SK-N-SH (cell line): ENCODE measurements at regions not wholly inside any gene's neighbourhood (a gene's known extent, or its start where the extent isn't known, plus 50 kb on each side); places are given as distances from the start of the nearest gene placed in this dataset.

Experiments
- CTCF ChIA-PET: fragments of 300-600, 350-600 bp; formaldehyde crosslinking; extraction: SDS; loops from one replicate; lab custom pipeline; 2021; lab: Yijun Ruan, JAX
- POLR2A ChIA-PET: fragments of 350-600 bp; sonication (Branson Sonifier 250); formaldehyde crosslinking; extraction: SDS; loops from one replicate; lab custom pipeline; 2020; ENCODE audit warnings: antibody characterized with exemption, inconsistent platforms; lab: Yijun Ruan, JAX
- DNase-seq: peaks from one replicate; pipeline ENCODE4 v3.0.0; 2012
- H2AFZ ChIP-seq: fragments of 200-600 bp; sonication (generic); 2 replicates; pipeline ENCODE4 v1.8.1; 2016; ENCODE audit warnings: antibody characterized with exemption, mild to moderate bottlenecking, low read depth
- H3F3A ChIP-seq: fragments of 200-600 bp; sonication (generic); replicated peaks from 2 replicates; pipeline ENCODE3; 2016; ENCODE audit warnings: antibody characterized with exemption, mild to moderate bottlenecking; ENCODE audit not compliant: insufficient read depth
- H3K27ac ChIP-seq, 2 experiments: fragments of 200-500 bp in 1 of 2; fragments of 200-600 bp in 1 of 2; sonication (Bioruptor generic) in 1 of 2; sonication (generic), shearing (Covaris generic) in 1 of 2; 2 replicates each; pipeline versions ENCODE4 v1.5.1 to v1.6.1; 2014 to 2016; ENCODE audit warnings: low read depth in 2 of 2, inconsistent platforms in 1 of 2, low read length in 1 of 2, mild to moderate bottlenecking in 1 of 2, mixed read lengths in 1 of 2
- H3K27me3 ChIP-seq: fragments of 200-600 bp; sonication (generic), shearing (Covaris generic); 2 replicates; pipeline ENCODE4 v1.6.1; 2016; ENCODE audit warnings: mixed run types; ENCODE audit not compliant: insufficient read depth
- H3K36me3 ChIP-seq, 2 experiments: fragments of 200-500 bp in 1 of 2; fragments of 200-600 bp in 1 of 2; sonication (Bioruptor generic) in 1 of 2; sonication (generic) in 1 of 2; replicated peaks in 1 of 2; 2 replicates each; pipeline versions ENCODE3 to v1.5.1; 2014 to 2016; ENCODE audit warnings: low read length in 1 of 2, mild to moderate bottlenecking in 1 of 2; ENCODE audit not compliant: insufficient read depth in 2 of 2, control insufficient read depth in 1 of 2
- H3K4me1 ChIP-seq, 2 experiments: fragments of 200-500 bp in 1 of 2; fragments of 200-600 bp in 1 of 2; sonication (Bioruptor generic) in 1 of 2; sonication (generic), shearing (Covaris generic) in 1 of 2; 2 replicates each; pipeline versions ENCODE4 v1.5.1 to v1.6.1; 2014 to 2016; ENCODE audit warnings: low read depth in 1 of 2, low read length in 1 of 2, mixed run types in 1 of 2; ENCODE audit not compliant: insufficient read depth in 2 of 2, control insufficient read depth in 1 of 2
- H3K4me2 ChIP-seq: fragments of 200-600 bp; sonication (generic), shearing (Covaris generic); 2 replicates; pipeline ENCODE4 v1.6.1; 2017; ENCODE audit warnings: mixed run types
- H3K4me3 ChIP-seq, 2 experiments: fragments of 200-500 bp in 1 of 2; fragments of 200-600 bp in 1 of 2; sonication (Bioruptor generic) in 1 of 2; sonication (generic), shearing (Covaris generic) in 1 of 2; 2 replicates each; pipeline versions ENCODE4 v1.5.1 to v1.8.1; 2014 to 2016; ENCODE audit warnings: low read depth in 2 of 2, inconsistent platforms in 1 of 2, low read length in 1 of 2, mild to moderate bottlenecking in 1 of 2, mixed read lengths in 1 of 2, moderate library complexity in 1 of 2
- H3K79me2 ChIP-seq: fragments of 200-600 bp; sonication (generic); 2 replicates; pipeline ENCODE4 v1.8.1; 2017; ENCODE audit warnings: mild to moderate bottlenecking; ENCODE audit not compliant: insufficient read depth
- H3K9ac ChIP-seq: fragments of 200-600 bp; sonication (generic); 2 replicates; pipeline ENCODE4 v1.6.1; 2017; ENCODE audit warnings: mixed run types
- H3K9me2 ChIP-seq: fragments of 200-600 bp; sonication (generic); 2 replicates; pipeline ENCODE4 v1.6.1; 2017; ENCODE audit warnings: mixed run types
- H3K9me3 ChIP-seq: fragments of 200-600 bp; sonication (generic); 2 replicates; pipeline ENCODE4 v1.6.1; 2017; ENCODE audit warnings: mixed run types, mild to moderate bottlenecking, moderate library complexity
- H4K20me1 ChIP-seq: fragments of 200-600 bp; sonication (generic); 2 replicates; pipeline ENCODE4 v1.6.1; 2017; ENCODE audit warnings: mild to moderate bottlenecking, mixed run types; ENCODE audit not compliant: insufficient read depth
- CTCF ChIP-seq: fragments of 200-600 bp; sonication (generic); IDR thresholded peaks from 2 replicates; pipeline ENCODE4 v1.6.1; 2017; ENCODE audit warnings: antibody characterized with exemption, mild to moderate bottlenecking, moderate library complexity
- EP300 ChIP-seq, 2 experiments: IDR thresholded peaks; 2 replicates each; pipeline versions ENCODE4 v1.4.0 to v1.6.1; 2012; ENCODE audit warnings: borderline replicate concordance in 1 of 2, low read depth in 1 of 2, low read length in 1 of 2
- EZH2phosphoT487 ChIP-seq: fragments of 200-600 bp; sonication (generic); IDR thresholded peaks from 2 replicates; pipeline ENCODE4 v1.6.1; 2017; ENCODE audit warnings: low read depth, mixed run types, mild to moderate bottlenecking, antibody characterized with exemption, moderate library complexity, borderline replicate concordance
- FOSL2 ChIP-seq: IDR thresholded peaks from 2 replicates; pipeline ENCODE4 v1.4.0; 2012; ENCODE audit warnings: low read depth, mild to moderate bottlenecking, moderate library complexity, borderline replicate concordance
- GABPA ChIP-seq: IDR thresholded peaks from 2 replicates; pipeline ENCODE4 v1.4.0; 2012; ENCODE audit warnings: low read depth, mild to moderate bottlenecking
- GATA2 ChIP-seq: sonication (generic); formaldehyde crosslinking; IDR thresholded peaks from 2 replicates; pipeline ENCODE4 v1.5.0; 2020; ENCODE audit warnings: mild to moderate bottlenecking, missing genetic modification reagents
- NFIC ChIP-seq: IDR thresholded peaks from 2 replicates; pipeline ENCODE4 v1.4.0; 2012; ENCODE audit warnings: borderline replicate concordance
- NRF1 ChIP-seq: IDR thresholded peaks from 2 replicates; pipeline ENCODE4 v1.6.1; 2012; ENCODE audit warnings: low read depth, mild to moderate bottlenecking, low read length
- POLR2AphosphoS5 ChIP-seq: IDR thresholded peaks from 2 replicates; pipeline ENCODE4 v1.6.1; 2012; ENCODE audit warnings: low read depth, low read length
- RAD21 ChIP-seq: IDR thresholded peaks from 2 replicates; pipeline ENCODE4 v1.6.1; 2012; ENCODE audit warnings: mild to moderate bottlenecking, low read length
- RCOR1 ChIP-seq: fragments of 150-350 bp; IDR thresholded peaks from 2 replicates; pipeline ENCODE4 v1.6.1; 2017; ENCODE audit warnings: antibody characterized with exemption, low read length
- RXRA ChIP-seq: IDR thresholded peaks from 2 replicates; pipeline ENCODE4 v1.4.0; 2012; ENCODE audit warnings: low read depth, mild to moderate bottlenecking, borderline replicate concordance
- TAF1 ChIP-seq: IDR thresholded peaks from 2 replicates; pipeline ENCODE4 v1.6.1; 2012; ENCODE audit warnings: low read depth, mild to moderate bottlenecking, low read length, moderate library complexity, borderline replicate concordance
- TEAD4 ChIP-seq: IDR thresholded peaks from 2 replicates; pipeline ENCODE4 v1.4.0; 2012; ENCODE audit warnings: mild to moderate bottlenecking, borderline replicate concordance; ENCODE audit not compliant: insufficient read depth
- USF1 ChIP-seq: IDR thresholded peaks from 2 replicates; pipeline ENCODE4 v1.4.0; 2012; ENCODE audit warnings: low read depth, borderline replicate concordance
- WGBS: methylation state at CpG from one replicate; pipeline ENCODE4 v1.1.6; 2017; ENCODE audit warnings: low lambda C conversion rate; 5-methylcytosine and 5-hydroxymethylcytosine counted together
- TF ChIP-seq, protein P1 (sequence below): IDR thresholded peaks from 2 replicates; pipeline ENCODE4 v1.6.1; 2012; ENCODE audit warnings: mild to moderate bottlenecking, low read depth, low read length, moderate library complexity
- TF ChIP-seq, protein P2 (sequence below): IDR thresholded peaks from 2 replicates; pipeline ENCODE4 v1.4.0; 2012; ENCODE audit warnings: low read depth
- TF ChIP-seq, protein P3 (sequence below): IDR thresholded peaks from 2 replicates; pipeline ENCODE4; 2012

GRCh38 chr4:26048950-26049349 is 134.9 kb downstream of the SMIM20 start:
- no peak overlapping the region for H3K4me2 ChIP-seq
- H3K27ac ChIP-seq, result peak overlapping the region in 1 of 2 experiments; percentile 32; a peak in 2 of 4 replicates
- H3K9me2 ChIP-seq, result no peaks in the 10 kb centered on the region
- H3K4me1 ChIP-seq, result peaks cover 0 to 11% of the 10 kb centered on the region in 2 experiments; a peak in 1 of 4 replicates
- no peaks in the 10 kb centered on the region for H3K36me3 ChIP-seq
- H2AFZ ChIP-seq, result peak overlapping the region; percentile 79; the same call in 1 of the 2 replicates
- CTCF ChIA-PET, result interaction anchor here (0.7 kb wide), 1 partner anchor 317 kb away, joined by 3 read pairs; no protein-coding TSS in a partner anchor
- H3K9me3 ChIP-seq, result no peaks in the 10 kb centered on the region
- no peaks in the 10 kb centered on the region for H3F3A ChIP-seq
- 76% methylated on average over 9 of the region's 9 CpGs for WGBS
- no peak for DNase-seq
- no peaks in the 10 kb centered on the region for H3K79me2 ChIP-seq
- H3K4me3 ChIP-seq, result no peak overlapping the region
- no peaks in the 10 kb centered on the region; the same call in 1 of the 2 replicates for H3K27me3 ChIP-seq
- TF ChIP-seq GABPA (no peak), NRF1 (no peak), GATA2 (CRISPR knock-in tag) (no peak), NFIC (no peak), EP300 (IDR thresholded peaks at IDR 0.05; ENCODE audit: borderline replicate concordance in 1 of 2, low read depth in 1 of 2, low read length in 1 of 2) (no peak), POLR2AphosphoS5 (no peak), TEAD4 (no peak), TAF1 (no peak)
- TF ChIP-seq, protein P1, sequence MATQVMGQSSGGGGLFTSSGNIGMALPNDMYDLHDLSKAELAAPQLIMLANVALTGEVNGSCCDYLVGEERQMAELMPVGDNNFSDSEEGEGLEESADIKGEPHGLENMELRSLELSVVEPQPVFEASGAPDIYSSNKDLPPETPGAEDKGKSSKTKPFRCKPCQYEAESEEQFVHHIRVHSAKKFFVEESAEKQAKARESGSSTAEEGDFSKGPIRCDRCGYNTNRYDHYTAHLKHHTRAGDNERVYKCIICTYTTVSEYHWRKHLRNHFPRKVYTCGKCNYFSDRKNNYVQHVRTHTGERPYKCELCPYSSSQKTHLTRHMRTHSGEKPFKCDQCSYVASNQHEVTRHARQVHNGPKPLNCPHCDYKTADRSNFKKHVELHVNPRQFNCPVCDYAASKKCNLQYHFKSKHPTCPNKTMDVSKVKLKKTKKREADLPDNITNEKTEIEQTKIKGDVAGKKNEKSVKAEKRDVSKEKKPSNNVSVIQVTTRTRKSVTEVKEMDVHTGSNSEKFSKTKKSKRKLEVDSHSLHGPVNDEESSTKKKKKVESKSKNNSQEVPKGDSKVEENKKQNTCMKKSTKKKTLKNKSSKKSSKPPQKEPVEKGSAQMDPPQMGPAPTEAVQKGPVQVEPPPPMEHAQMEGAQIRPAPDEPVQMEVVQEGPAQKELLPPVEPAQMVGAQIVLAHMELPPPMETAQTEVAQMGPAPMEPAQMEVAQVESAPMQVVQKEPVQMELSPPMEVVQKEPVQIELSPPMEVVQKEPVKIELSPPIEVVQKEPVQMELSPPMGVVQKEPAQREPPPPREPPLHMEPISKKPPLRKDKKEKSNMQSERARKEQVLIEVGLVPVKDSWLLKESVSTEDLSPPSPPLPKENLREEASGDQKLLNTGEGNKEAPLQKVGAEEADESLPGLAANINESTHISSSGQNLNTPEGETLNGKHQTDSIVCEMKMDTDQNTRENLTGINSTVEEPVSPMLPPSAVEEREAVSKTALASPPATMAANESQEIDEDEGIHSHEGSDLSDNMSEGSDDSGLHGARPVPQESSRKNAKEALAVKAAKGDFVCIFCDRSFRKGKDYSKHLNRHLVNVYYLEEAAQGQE, result no peak
- no peaks in the 10 kb centered on the region for H4K20me1 ChIP-seq
- H3K9ac ChIP-seq, result no peak overlapping the region
- POLR2A ChIA-PET, result no interaction called here

- DNase-seq, result no peak
- Histone ChIP-seq H2AFZ (no peak overlapping the region), H3K27ac (no peak overlapping the region), H3K4me3 (no peak overlapping the region), H3K9me3 (no peaks in the 10 kb centered on the region), H3K9ac (no peak overlapping the region), H3F3A (no peaks in the 10 kb centered on the region), H4K20me1 (no peaks in the 10 kb centered on the region), H3K4me1 (peaks cover 0 to 11% of the 10 kb centered on the region in 2 experiments; a peak in 1 of 4 replicates), H3K79me2 (no peaks in the 10 kb centered on the region), H3K36me3 (no peaks in the 10 kb centered on the region), H3K27me3 (no peaks in the 10 kb centered on the region; the same call in 1 of the 2 replicates), H3K4me2 (no peak overlapping the region), H3K9me2 (no peaks in the 10 kb centered on the region)
- ChIA-PET CTCF (interaction anchor here (0.7 to 1.1 kb wide), 3 partner anchors 13 to 316 kb away, joined by 3 to 4 read pairs (median 3); no protein-coding TSS in a partner anchor), POLR2A (no interaction called here)
- WGBS, result 55% methylated on average over 4 of the region's 4 CpGs
- TF ChIP-seq RXRA, result no peak
- no peak for TF ChIP-seq RAD21
- TF ChIP-seq, protein P2, sequence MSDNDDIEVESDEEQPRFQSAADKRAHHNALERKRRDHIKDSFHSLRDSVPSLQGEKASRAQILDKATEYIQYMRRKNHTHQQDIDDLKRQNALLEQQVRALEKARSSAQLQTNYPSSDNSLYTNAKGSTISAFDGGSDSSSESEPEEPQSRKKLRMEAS, result no peak
- TF ChIP-seq GABPA, result no peak
- no peak for TF ChIP-seq FOSL2
- no peak for TF ChIP-seq CTCF
- no peak for TF ChIP-seq USF1
- TF ChIP-seq EZH2phosphoT487, result no peak
- no peak for TF ChIP-seq EP300 (IDR thresholded peaks at IDR 0.05; ENCODE audit: borderline replicate concordance in 1 of 2, low read depth in 1 of 2, low read length in 1 of 2)
- TF ChIP-seq, protein P3, sequence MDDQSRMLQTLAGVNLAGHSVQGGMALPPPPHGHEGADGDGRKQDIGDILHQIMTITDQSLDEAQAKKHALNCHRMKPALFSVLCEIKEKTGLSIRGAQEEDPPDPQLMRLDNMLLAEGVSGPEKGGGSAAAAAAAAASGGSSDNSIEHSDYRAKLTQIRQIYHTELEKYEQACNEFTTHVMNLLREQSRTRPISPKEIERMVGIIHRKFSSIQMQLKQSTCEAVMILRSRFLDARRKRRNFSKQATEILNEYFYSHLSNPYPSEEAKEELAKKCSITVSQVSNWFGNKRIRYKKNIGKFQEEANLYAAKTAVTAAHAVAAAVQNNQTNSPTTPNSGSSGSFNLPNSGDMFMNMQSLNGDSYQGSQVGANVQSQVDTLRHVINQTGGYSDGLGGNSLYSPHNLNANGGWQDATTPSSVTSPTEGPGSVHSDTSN, result no peak
- no peak for TF ChIP-seq RCOR1
- no peak for TF ChIP-seq GATA2 (CRISPR knock-in tag)
- TF ChIP-seq, all 33 proteins: peak for 0
Measured at GRCh38 chr4:26049447-26049846, 135.4 kb downstream of the SMIM20 start.
